Suprapubic skin (tissue), 3 donors: ENCODE measurements at regions not wholly inside any gene's neighbourhood (a gene's known extent, or its start where the extent isn't known, plus 50 kb on each side); places are given as distances from the start of the nearest gene placed in this dataset.

Experiments
- POLR2A ChIP-seq, 2 donors: fragments of 450-650 bp; IDR thresholded peaks; one replicate each; pipeline ENCODE4 v1.6.1; 2017; ENCODE audit warnings: antibody characterized with exemption in 2 of 2, mild to moderate bottlenecking in 2 of 2, moderate library complexity in 2 of 2
- TF ChIP-seq, protein P1 (sequence below), 2 donors: fragments of 200-600 bp in 1 of 2; fragments of 450-650 bp in 1 of 2; sonication (generic) in 1 of 2; IDR thresholded peaks; one replicate each; pipeline ENCODE4 v1.5.1; 2016 to 2019; ENCODE audit warnings: antibody characterized with exemption in 2 of 2, mild to moderate bottlenecking in 1 of 2, moderate library complexity in 1 of 2

DNA sequence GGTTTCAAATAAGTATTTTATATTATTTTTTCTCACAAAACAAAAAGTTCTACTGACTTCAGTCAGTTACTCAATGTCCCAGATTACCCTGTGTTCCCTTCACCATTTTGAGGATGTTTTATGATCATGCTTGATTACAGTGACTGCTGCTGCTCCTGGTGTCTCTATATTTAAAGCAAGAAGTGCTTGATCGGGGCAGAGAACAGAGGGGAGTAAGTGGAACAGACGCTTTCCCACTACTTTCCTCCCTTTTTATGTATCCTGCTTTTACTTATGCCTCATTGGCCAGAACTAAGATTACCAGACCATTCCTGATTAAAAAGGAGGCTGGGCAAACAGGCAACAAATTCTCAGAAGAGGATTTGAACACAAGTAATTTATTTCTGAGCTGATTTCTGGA lies 612.1 kb downstream of the VGLL3 start:
- TF ChIP-seq POLR2A (IDR thresholded peaks at IDR 0.05), result no peak
- TF ChIP-seq, protein P1, sequence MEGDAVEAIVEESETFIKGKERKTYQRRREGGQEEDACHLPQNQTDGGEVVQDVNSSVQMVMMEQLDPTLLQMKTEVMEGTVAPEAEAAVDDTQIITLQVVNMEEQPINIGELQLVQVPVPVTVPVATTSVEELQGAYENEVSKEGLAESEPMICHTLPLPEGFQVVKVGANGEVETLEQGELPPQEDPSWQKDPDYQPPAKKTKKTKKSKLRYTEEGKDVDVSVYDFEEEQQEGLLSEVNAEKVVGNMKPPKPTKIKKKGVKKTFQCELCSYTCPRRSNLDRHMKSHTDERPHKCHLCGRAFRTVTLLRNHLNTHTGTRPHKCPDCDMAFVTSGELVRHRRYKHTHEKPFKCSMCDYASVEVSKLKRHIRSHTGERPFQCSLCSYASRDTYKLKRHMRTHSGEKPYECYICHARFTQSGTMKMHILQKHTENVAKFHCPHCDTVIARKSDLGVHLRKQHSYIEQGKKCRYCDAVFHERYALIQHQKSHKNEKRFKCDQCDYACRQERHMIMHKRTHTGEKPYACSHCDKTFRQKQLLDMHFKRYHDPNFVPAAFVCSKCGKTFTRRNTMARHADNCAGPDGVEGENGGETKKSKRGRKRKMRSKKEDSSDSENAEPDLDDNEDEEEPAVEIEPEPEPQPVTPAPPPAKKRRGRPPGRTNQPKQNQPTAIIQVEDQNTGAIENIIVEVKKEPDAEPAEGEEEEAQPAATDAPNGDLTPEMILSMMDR (IDR thresholded peaks at IDR 0.05), result no peak
